IPS DF 4.7 (cell line): ENCODE measurements at regions not wholly inside any gene's neighbourhood (a gene's known extent, or its start where the extent isn't known, plus 50 kb on each side); places are given as distances from the start of the nearest gene placed in this dataset.

ENCODE experiments used
- DNase-seq: peaks from one replicate; pipeline ENCODE4 v3.0.0-alpha.2; 2013; ENCODE audit warnings: low spot score; ENCODE audit errors: extremely low read depth

GRCh38 chr15:67892559-67893377 is 52.9 kb upstream of the RNU6-1 start:
- no peak for DNase-seq

GRCh38 chr15:67895237-67895636 is 55.4 kb upstream of the RNU6-1 start:
- no peak for DNase-seq

- no peak for DNase-seq
Measured at GRCh38 chr15:67897646-67898339, 57.9 kb upstream of the RNU6-1 start.

- no peak for DNase-seq
Measured at GRCh38 chr15:67899596-67900283, 59.9 kb upstream of the RNU6-1 start.

- DNase-seq = no peak
Measured at GRCh38 chr15:67900621-67901147, 60.8 kb upstream of the RNU6-1 start.

GRCh38 chr15:67901922-67902321 is 62.1 kb upstream of the RNU6-1 start:
- DNase-seq = no peak

GRCh38 chr15:67902579-67903009 is 62.7 kb upstream of the RNU6-1 start:
- DNase-seq = no peak

GRCh38 chr15:67903708-67904107 is 63.9 kb upstream of the RNU6-1 start:
- DNase-seq = no peak

GRCh38 chr15:67905628-67906027 is 65.8 kb upstream of the RNU6-1 start:
- DNase-seq = no peak

GRCh38 chr15:67906382-67906781 is 66.5 kb upstream of the RNU6-1 start:
- no peak for DNase-seq

GRCh38 chr15:67907184-67907723 is 67.4 kb upstream of the RNU6-1 start:
- DNase-seq = no peak

- DNase-seq = no peak
Measured at GRCh38 chr15:67908756-67909155, 68.9 kb upstream of the RNU6-1 start.

- DNase-seq = no peak
Measured at GRCh38 chr15:67911727-67912126, 71.9 kb upstream of the RNU6-1 start.

GRCh38 chr15:67914028-67914427 is 74.2 kb upstream of the RNU6-1 start:
- DNase-seq = no peak

GRCh38 chr15:67914537-67915460 is 75.0 kb upstream of the RNU6-1 start:
- no peak for DNase-seq

- no peak for DNase-seq
Measured at GRCh38 chr15:67915461-67916374, 75.9 kb upstream of the RNU6-1 start.

- DNase-seq = no peak
Measured at GRCh38 chr15:67916565-67916964, 76.7 kb upstream of the RNU6-1 start.

GRCh38 chr15:67917037-67917436 is 77.2 kb upstream of the RNU6-1 start:
- no peak for DNase-seq

GRCh38 chr15:67917636-67918035 is 77.8 kb upstream of the RNU6-1 start:
- DNase-seq = no peak
